ENCODE measurements at regions not wholly inside any gene's neighbourhood (a gene's known extent, or its start where the extent isn't known, plus 50 kb on each side); places are given as distances from the start of the nearest gene placed in this dataset.

DNA sequence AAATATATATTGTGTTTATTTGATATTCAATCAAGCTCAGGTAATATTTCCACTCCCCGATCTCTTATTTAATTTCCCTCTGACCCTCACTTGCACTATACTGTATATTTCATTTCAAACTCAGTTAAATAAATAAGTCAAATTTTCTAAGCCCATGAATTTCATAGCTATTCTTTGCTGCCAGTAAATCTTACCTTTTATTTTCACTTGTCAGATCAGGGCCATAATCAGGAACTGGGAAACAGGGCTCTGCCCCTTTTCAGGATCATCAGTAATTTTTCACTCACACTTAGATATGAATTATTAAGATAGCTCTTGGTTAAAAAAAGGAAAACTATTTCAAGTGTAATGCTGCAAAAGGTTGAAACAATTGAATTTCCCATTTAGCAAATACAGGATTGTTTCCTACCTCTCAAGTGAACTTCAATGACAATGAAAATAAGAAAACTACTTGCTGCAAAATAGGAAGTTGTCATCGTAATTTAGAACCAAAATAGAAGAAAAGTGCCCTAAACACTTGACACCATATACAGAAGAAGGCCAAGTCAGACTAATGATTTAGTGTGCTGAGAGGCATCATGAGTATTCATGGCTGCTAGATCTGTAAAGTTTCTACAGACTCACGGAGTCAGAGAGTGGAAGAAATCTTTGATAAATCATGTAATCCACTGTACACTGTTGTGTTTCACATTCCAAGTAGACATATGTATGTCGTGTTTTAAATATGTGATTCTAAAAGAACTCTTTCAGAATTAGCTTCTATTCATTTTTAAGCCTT, 316.8 kb upstream of the CNTN5 start:
- no peak for TF ChIP-seq CTCF (IDR thresholded peaks at IDR 0.05 in 4 of 5, conservative IDR thresholded peaks at IDR 0.05 in 1 of 5)
- no peak for TF ChIP-seq POLR2A (IDR thresholded peaks at IDR 0.05)

Measured in gastrocnemius medialis (tissue), 4 donors.